GM19238 (cell line): ENCODE measurements at regions not wholly inside any gene's neighbourhood (a gene's known extent, or its start where the extent isn't known, plus 50 kb on each side); places are given as distances from the start of the nearest gene placed in this dataset.
"Not testable (repeated sequence)": the region's sequence is repeated elsewhere in the genome, so short reads cannot be mapped to it uniquely, and the experiment has no call there.

ENCODE experiments used
- DNase-seq: peaks from one replicate; pipeline ENCODE4 v3.0.0; 2011; ENCODE audit warnings: low spot score; ENCODE audit not compliant: insufficient read length

DNA sequence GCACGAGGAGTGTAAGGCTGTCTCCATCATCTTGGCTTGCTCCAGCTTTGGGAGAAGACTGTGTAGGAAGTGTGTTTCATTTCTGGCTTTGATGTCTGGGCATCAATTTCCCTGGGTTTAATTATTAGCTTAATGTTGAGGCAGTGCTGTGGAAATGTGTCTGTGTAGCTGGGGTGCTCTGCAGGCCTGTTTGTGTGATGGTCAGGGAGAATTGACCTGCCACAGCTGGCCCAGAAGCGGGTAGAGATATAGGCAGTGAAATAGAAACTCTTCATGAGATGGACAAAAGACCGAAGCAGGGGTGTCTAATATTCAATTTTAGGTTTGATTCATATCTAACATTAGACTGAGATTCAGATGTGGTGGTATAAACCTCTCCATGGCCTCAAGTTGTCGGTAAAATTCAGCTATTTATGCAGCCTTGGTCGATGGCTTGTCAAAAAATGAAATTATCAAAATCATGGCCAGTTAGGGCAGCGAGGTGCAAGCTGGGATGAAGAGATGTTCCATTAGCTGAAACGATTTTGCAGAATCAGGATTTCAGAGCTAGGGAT lies 95.3 kb upstream of the SNX9 start:
- DNase-seq, result no peak

GRCh38 chr6:157728183-157728881 lies 94.7 kb upstream of the SNX9 start:
- DNase-seq, result no peak

- no peak for DNase-seq
Observed at GRCh38 chr6:157731221-157731620, 91.8 kb upstream of the SNX9 start.

GRCh38 chr6:157732007-157732406 lies 91.0 kb upstream of the SNX9 start:
- no peak for DNase-seq

- no peak for DNase-seq
Observed at GRCh38 chr6:157732416-157733161, 90.5 kb upstream of the SNX9 start.

GRCh38 chr6:157736555-157736954 lies 86.5 kb upstream of the SNX9 start:
- DNase-seq, result not testable (repeated sequence)

DNA sequence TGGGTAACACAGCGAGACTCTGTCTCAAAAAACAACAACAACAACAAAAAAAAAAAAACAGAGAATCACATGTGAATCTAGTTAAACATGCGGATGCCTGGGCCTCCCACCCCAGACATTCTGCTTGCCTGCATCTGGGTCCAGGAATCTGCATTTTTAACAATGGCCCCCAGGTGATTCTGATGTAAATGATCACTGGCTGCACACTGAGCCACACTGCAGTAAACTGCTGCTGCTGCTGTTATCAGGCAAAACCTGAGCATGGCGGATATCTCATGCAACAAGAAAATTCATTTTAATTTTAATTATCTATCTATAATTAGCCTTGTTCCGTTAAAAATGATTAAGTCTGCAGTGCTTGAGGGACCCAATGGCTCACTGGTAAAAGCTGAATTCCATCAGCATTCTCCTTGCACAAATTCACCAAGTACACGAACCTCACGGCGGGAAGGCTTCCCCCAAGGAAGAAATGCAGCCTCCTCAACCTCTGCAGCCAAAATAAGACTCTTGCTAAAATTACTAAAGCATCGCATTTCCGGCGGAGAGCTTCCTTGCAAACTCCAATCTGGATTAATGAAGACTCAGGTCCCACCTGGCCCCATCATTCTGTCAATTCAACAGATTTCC lies 81.6 kb upstream of the SNX9 start:
- DNase-seq, result no peak

DNA sequence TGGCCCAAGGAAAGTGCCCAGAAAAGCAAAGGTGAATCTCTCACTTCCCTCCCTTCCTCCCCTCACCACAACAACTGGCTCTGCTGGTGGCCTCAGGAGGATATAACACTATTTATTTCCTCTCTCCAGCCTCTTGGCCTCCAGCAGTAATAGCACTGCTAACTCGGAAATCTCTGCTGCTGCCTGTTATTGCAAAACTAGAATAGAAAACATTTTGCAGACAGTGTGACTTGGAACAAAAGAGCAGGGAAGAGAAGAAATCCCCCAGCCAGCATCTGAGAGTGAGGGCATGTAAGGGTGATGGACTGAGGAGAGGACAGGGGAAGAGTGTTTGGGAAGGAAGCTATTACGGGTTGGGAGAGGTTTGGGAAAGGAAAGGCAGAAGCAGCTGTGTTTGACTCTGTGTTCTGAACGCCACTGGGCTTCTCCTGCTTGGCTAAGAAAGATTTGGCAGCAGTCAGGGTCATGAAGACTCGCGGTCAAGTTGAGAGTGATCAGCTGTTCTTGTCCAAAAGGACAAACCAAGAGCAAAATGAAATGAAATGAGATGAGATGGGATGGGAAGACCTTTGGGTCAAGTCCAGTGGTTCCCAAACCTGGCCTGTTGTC lies 81.0 kb upstream of the SNX9 start:
- no peak for DNase-seq

GRCh38 chr6:157744102-157744601 lies 78.9 kb upstream of the SNX9 start:
- DNase-seq, result no peak

DNA sequence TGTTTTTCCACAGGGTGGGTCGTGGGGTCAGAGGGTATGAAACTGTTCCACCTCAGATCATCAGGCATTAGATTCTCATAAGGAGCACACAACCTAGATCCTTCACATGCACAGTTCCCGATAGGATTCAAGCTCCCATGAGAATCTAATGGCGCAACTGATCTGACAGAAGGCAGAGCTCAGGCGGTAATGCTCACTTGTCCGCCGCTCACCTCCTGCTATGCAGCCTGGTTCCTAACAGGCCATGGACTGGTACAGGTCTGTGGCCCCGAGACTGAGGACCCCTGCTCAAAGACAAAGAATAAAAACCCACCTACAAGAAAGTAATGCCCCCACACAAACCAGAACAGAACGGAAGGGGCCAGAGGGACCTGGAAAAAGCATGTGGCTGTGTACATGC lies 76.1 kb upstream of the SNX9 start:
- DNase-seq, result no peak

- no peak for DNase-seq
Observed at GRCh38 chr6:157747370-157747769, 75.7 kb upstream of the SNX9 start.

DNA sequence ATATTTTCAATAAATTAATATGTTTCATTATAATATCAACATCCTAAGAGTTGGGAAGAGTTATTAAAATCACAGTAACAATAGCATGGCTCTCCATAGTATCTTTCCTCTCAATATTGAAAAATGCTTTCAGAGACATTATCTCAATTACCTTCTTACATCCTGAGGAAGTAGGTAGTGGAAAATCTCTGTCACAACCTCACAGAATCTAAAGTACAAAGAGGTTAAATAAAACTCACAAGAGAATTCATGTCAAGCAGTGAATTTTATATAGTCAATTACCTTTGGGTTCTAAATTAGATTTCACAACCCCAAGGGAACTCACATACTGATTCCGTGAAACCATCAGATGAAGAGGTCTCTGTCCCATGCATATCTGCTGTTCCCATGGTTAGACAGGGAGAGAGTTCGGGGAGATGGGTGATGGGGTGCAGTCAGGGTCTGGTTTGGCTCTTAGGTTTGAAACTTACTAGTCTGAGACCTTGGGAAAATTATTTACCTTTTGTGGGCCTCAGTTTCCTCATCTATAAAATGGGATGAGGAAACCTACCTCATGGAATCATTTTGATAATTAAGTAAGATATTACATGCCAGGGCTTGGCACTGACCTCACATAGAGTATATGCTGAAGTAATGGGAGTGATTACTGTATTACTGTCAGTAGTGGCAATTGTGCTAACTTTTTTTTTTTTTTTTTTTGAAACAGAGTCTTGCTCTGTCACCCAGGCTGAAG lies 74.0 kb upstream of the SNX9 start:
- DNase-seq, result no peak

DNA sequence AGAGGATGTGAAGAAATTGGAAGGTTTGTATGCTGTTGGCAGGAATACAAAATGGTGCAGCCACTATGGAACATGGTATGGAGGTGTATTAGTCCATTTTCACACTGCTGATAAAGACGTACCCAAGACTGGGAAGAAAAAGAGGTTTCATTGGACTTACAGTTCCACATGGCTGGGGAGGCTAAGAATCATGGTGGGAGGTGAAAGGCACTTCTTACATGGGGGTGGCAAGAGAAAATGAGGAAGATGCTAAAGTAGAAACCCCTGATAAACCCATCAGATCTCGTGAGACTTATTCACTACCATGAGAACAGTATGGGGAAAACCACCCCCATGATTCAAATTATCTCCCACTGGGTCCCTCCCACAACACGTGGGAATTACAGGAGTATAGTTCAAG lies 72.1 kb upstream of the SNX9 start:
- DNase-seq, result not testable (repeated sequence)

- no peak for DNase-seq
Observed at GRCh38 chr6:157751547-157752200, 71.4 kb upstream of the SNX9 start.

GRCh38 chr6:157752879-157753278 lies 70.2 kb upstream of the SNX9 start:
- not testable (repeated sequence) for DNase-seq

DNA sequence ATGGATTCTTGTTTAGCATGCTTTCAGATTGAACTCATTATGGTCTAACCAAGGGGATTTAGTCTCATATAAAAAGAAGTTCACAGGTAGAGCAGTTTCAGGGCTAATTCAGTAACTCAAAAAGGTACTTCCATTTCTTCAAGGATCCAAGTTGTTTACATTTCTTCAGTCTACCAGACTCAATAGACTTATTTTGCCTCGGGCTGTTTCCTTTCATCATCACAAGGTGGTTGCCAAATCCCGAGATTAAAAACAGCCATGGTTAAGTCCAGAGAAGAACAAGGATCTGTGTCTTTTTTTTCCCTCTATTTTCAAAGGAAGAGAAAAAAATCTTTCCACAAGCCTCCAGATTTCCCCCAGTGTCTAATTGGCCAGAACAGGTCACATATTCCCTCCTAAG lies 69.8 kb upstream of the SNX9 start:
- DNase-seq, result no peak

GRCh38 chr6:157753801-157754200 lies 69.2 kb upstream of the SNX9 start:
- not testable (repeated sequence) for DNase-seq

GRCh38 chr6:157754351-157754750 lies 68.7 kb upstream of the SNX9 start:
- DNase-seq, result no peak

- no peak for DNase-seq
Observed at GRCh38 chr6:157755032-157755745, 67.9 kb upstream of the SNX9 start.
